Left kidney (tissue), 1 donor: ENCODE measurements at regions not wholly inside any gene's neighbourhood (a gene's known extent, or its start where the extent isn't known, plus 50 kb on each side); places are given as distances from the start of the nearest gene placed in this dataset.
"Not testable (repeated sequence)": the region's sequence is repeated elsewhere in the genome, so short reads cannot be mapped to it uniquely, and the experiment has no call there.

ENCODE experiments used
- DNase-seq: peaks from one replicate; pipeline ENCODE4 v3.0.0-alpha.2; 2013

- DNase-seq, result no peak
Measured at GRCh38 chr1:38746941-38747600, 112.5 kb downstream of the RRAGC start.

DNA sequence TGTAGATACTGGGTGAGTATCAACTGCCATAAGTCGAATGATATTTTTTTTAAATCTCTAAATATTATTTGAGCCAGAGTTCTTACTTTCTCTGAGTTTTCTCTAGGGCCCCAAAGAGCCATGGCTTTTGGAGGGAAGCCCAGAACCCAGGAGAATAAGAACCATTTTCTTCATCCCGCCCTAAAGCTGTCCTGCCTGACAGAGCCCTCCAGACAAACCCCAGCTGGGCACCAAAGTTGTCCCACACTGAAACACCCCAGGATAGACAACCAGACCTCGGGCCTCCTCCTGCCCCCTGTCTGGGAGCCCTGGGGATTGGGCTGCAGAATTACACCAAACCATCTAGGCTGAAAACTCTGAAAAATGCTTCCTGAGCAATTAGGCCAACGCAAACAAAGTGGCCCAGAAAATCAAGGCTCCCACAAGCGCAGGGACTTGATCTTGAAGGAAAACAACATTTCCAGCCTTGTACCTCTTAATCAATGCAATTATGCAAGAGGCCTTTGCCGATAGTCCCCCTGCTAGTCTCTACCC lies 113.1 kb downstream of the RRAGC start:
- DNase-seq, result no peak

- DNase-seq, result no peak
Measured at GRCh38 chr1:38745476-38746401, 113.8 kb downstream of the RRAGC start.

- no peak for DNase-seq
Measured at GRCh38 chr1:38744452-38745350, 114.9 kb downstream of the RRAGC start.

- no peak for DNase-seq
Measured at GRCh38 chr1:38743184-38743583, 116.4 kb downstream of the RRAGC start.

DNA sequence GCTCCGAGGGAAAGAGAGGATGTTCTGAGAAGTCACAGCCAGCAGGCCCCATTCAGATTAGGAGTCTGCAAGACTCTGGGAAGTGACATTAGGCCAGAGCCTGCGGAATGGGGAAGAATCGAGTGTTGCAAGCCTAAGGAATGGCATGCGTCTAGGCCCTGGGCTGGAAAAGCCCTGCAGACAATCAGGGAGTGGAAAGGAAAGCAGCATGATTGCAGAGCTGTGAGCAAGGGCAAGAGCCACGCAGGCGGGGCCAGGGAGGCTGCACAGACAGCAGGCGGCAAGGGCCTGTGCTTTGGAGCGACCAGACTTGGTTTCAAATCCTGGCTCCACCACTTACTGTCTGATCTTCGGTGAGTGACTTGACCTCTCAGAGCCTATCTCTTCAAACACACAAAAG lies 118.2 kb downstream of the RRAGC start:
- no peak for DNase-seq

DNA sequence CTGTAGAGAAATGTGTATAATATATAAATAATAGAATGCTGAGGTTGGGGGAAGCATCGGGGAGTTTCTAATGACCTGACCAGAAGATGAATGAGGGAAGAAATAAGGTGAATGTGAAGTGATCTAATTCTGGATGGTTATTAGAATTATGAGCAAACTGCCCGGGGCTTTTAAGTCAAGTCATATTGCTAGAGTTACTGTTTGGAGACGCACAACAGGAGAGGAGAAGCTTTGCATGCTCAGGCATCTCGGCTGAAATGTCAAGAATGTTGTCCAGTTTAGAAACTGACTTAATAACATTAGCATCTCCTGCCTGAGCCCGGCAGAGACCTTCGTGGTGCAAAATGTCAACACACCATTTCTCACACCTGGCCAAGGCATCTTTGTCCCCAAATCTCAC lies 119.1 kb downstream of the RRAGC start:
- no peak for DNase-seq

DNA sequence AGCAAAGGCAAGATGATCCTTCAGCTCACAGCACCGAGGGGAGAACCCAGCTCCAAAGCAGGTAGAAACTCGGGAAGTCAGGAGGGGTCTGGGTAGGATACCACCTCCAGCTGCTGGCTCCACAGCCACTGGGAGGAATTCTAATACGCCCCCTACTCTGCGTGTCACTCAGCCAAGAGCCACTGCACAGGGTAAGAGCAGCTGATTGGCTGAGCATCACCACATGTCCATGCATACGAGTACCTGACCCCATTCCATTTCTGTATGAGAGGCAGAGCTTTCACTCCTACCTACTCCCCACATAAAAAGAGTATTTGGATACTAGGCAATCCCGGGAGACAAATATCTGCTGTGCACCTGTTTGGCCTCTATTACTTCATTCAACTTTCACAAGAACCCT lies 121.4 kb downstream of the RRAGC start:
- DNase-seq, result no peak

GRCh38 chr1:38736399-38736798 lies 123.2 kb downstream of the RRAGC start:
- no peak for DNase-seq

- no peak for DNase-seq
Measured at GRCh38 chr1:38735651-38736161, 123.9 kb downstream of the RRAGC start.

- DNase-seq, result no peak
Measured at GRCh38 chr1:38733761-38734160, 125.8 kb downstream of the RRAGC start.

DNA sequence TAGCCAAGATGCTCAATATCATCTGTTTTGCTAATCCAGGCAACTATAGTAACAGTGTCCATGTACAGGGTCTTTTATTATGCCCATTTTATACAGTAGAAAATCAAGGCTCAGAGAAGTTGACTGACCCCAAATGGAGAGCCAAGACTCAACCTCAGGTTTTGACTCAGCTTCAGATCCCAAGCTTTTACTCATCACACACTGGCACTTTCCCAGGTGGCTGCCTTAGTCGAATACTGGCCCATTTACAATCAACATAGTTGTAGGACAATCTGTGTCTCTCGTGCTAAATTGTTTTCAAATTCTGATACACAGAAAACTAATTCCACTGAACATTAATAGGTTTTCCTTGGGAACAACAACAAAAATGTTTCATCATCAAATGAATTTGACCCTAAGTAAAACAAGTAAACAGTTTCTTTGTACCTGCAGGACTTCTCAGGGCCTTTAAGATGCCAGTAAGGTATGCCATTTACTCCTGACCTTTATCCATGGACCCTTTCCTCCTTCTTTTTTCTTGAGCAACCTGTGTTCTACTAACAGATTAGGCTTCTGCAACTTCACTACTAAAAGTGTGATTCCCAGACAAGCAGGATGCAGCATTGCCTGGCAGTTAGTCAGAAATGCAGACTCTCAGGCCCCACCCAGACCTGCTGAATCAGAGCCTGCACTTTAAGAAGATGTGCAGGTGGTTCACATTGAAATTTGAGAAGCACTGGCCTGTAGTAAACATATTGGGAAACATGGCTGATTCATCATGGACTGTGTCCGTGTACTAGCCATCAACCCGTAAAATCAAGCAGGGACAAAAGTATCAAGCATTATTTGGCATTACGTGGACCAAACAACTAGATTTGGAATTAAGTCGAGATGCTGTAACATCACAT lies 128.8 kb downstream of the RRAGC start:
- DNase-seq, result no peak

- DNase-seq, result no peak
Measured at GRCh38 chr1:38728585-38728908, 131.0 kb downstream of the RRAGC start.

DNA sequence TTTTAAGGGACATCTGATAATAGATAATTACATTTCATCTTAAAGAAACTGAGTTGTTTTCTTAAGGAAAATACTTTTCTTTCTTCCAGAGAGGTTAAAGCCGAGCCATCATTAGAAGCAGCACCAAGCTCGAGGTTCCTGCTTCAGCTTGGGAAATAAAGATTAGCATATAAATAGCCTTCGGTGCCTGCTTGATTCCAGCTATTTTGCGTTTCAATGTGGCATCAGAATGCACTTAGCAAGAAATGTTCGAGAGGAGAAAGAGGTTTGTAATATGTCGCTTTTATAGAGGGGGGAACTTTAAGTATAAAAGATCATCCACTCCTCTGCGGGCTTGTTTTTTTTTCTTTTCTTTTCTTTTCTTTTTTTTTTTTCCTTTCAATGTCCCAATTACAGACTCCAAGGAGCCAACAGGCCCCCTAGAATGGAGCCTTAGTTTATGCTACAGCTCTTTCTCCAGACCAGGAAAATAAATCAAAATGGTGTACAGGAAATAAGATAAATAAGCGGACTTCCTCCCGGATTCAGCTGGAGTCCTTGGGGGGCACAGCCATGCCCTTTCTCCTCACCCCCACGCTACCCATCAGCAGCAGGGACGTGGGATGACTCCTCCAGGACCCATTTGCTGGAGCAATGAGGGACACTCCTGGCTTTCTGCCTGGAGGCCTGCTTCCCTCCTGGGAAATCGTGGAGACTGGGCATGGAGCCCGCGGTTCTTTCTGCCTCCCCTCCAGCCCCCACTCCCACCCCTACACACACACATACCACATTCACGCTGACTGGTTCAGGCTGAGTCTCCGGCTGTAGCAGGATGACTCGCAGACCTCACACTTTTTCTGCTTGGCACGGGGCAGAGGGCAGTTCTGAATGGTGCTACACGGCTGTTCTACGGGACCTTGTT lies 131.6 kb downstream of the RRAGC start:
- no peak for DNase-seq

- not testable (repeated sequence) for DNase-seq
Measured at GRCh38 chr1:38725321-38725961, 134.1 kb downstream of the RRAGC start.

DNA sequence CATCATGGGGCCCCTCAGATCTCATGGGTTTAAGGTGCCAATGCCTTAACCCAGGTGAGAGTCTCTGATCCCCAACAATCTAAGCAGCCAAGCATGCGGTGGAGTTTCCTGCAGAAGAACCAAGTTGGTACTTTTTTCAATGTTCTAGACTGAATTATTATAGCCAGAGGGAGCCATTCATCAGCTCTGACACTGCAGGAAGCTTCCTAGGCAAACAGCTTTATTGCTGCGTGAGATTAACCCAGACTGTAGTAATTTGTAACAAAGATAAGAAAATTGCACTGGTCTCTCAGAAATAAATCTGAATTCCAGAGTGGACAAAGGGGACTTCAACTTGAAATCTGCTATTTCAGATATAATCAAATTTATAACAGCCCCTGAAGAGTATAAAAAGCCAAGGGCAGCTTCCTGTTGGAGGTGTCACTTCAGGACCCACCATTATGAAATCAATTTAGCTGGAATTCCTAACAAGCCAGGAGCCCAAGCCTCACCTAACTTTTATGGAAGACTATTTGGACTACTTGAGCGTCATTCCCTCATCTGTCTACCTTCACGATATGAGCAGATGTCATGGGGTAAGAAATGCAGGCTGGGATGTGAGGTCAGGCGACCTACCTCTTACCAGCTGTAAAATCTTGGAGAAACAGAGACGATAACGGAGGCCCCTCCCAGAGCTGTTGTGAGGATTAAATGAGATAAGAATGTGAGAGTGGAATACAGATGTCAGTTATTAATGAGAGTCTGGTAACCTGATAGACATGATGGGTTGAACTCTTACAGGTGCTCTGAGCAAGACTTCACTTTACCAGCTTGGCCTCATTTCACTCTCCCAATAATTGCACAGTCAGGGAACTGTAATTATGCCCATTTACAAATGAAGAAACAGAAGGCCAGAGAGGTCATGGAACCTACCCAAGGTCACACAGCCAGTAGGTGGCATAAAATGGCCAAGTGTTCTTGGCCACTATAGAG lies 135.1 kb downstream of the RRAGC start:
- DNase-seq, result no peak

GRCh38 chr1:38721816-38722215 lies 137.8 kb downstream of the RRAGC start:
- DNase-seq, result no peak

GRCh38 chr1:38719880-38720279 lies 139.7 kb downstream of the RRAGC start:
- DNase-seq, result no peak
